HCT116 (cell line): ENCODE measurements at regions not wholly inside any gene's neighbourhood (a gene's known extent, or its start where the extent isn't known, plus 50 kb on each side); places are given as distances from the start of the nearest gene placed in this dataset.

Experiments used
- ATAC-seq: fragments of 200-7000 bp; cut with Tn5 transposase; 2 replicates; pipeline ENCODE4 v1.9.1; 2020; ENCODE audit warnings: mild to moderate bottlenecking, moderate library complexity
- BruUV-seq: library from RNA; stranded (reverse); fragments of 400-500 nt; replicated peaks from 2 replicates; lab custom pipeline; 2021; lab: Mats Ljungman, UMichigan
- CTCF ChIA-PET: fragments of 300-600 bp; sonication (Branson Sonifier 250); formaldehyde crosslinking; loops from one replicate; lab custom pipeline; 2021; ENCODE audit warnings: antibody characterized with exemption; lab: Charles Lee
- POLR2A ChIA-PET: fragments of 300-600, 350-600 bp; sonication (Branson Sonifier 250); formaldehyde crosslinking; loops from one replicate; lab custom pipeline; 2021; ENCODE audit warnings: antibody characterized with exemption; lab: Charles Lee
- RAD21 ChIA-PET, 2 experiments: fragments of 300-600 bp; sonication (Branson Sonifier 250); formaldehyde crosslinking; loops; one replicate each; lab custom pipeline; 2023; ENCODE audit warnings: low total read pairs in 2 of 2; ENCODE audit not compliant: uncharacterized antibody in 2 of 2, unreplicated experiment in 2 of 2, low non-redundant PET in 1 of 2; lab: Charles Lee
- DNase-seq: peaks from one replicate; pipeline ENCODE4 v3.0.0-alpha.2; 2010; ENCODE audit warnings: low read depth, low spot score
- H2AFZ ChIP-seq: fragments of 200-600 bp; shearing (Covaris generic), sonication (generic); 2 replicates; pipeline ENCODE4 v1.6.1; 2017; ENCODE audit warnings: low read depth, mixed run types, mixed read lengths, antibody characterized with exemption, low read length; ENCODE audit not compliant: poor library complexity, severe bottlenecking
- H3K27ac ChIP-seq: 2 replicates; pipeline ENCODE4 v1.5.1; 2012; ENCODE audit warnings: low read depth, low read length
- H3K27me3 ChIP-seq: fragments of 200-600 bp; sonication (generic); 2 replicates; pipeline ENCODE4 v1.6.1; 2016; ENCODE audit warnings: mixed run types, low read length, mixed read lengths; ENCODE audit not compliant: insufficient read depth
- H3K36me3 ChIP-seq, 2 experiments: fragments of 200-500 bp in 1 of 2; fragments of 200-600 bp in 1 of 2; sonication (Bioruptor generic) in 1 of 2; sonication (generic) in 1 of 2; 2 replicates each; pipeline versions ENCODE4 v1.5.1 to v1.6.1; 2014 to 2016; ENCODE audit warnings: low read length in 2 of 2, inconsistent platforms in 1 of 2, mixed read lengths in 1 of 2, mixed run types in 1 of 2; ENCODE audit not compliant: insufficient read depth in 2 of 2, control insufficient read depth in 1 of 2
- H3K4me1 ChIP-seq, 2 experiments: fragments of 200-600 bp in 1 of 2; sonication (generic) in 1 of 2; 2 replicates each; pipeline versions ENCODE4 v1.5.1 to v1.6.1; 2012 to 2017; ENCODE audit warnings: low read length in 2 of 2, inconsistent platforms in 1 of 2, mild to moderate bottlenecking in 1 of 2, mixed read lengths in 1 of 2, mixed run types in 1 of 2, moderate library complexity in 1 of 2; ENCODE audit not compliant: insufficient read depth in 2 of 2, control insufficient read depth in 1 of 2
- H3K4me2 ChIP-seq: fragments of 200-600 bp; sonication (generic); 2 replicates; pipeline ENCODE4 v1.6.1; 2017; ENCODE audit warnings: mixed run types, low read length, mixed read lengths
- H3K4me3 ChIP-seq, 2 experiments: fragments of 200-600 bp in 1 of 2; sonication (generic) in 1 of 2; replicated peaks in 1 of 2; 2 replicates each; pipeline ENCODE4 v1.5.1; 2011 to 2016; ENCODE audit warnings: low read length in 2 of 2, control low read depth in 1 of 2, low read depth in 1 of 2, mild to moderate bottlenecking in 1 of 2, mixed read lengths in 1 of 2, mixed run types in 1 of 2
- H3K79me2 ChIP-seq: fragments of 200-600 bp; sonication (generic); 2 replicates; pipeline ENCODE4 v1.6.1; 2017; ENCODE audit warnings: mild to moderate bottlenecking, mixed run types, low read length, moderate library complexity, mixed read lengths; ENCODE audit not compliant: insufficient read depth
- H3K9ac ChIP-seq: fragments of 200-600 bp; sonication (generic); 2 replicates; pipeline ENCODE4 v1.6.1; 2016; ENCODE audit warnings: low read length, mixed read lengths
- H3K9me2 ChIP-seq: fragments of 200-600 bp; sonication (generic), shearing (Covaris generic); 2 replicates; pipeline ENCODE4 v1.6.1; 2017; ENCODE audit warnings: mixed run types, mild to moderate bottlenecking, moderate library complexity; ENCODE audit not compliant: insufficient read depth
- H3K9me3 ChIP-seq, 2 experiments: fragments of 200-500 bp in 1 of 2; fragments of 200-600 bp in 1 of 2; sonication (Bioruptor generic) in 1 of 2; sonication (generic) in 1 of 2; 2 replicates each; pipeline ENCODE4 v1.6.1; 2014 to 2017; ENCODE audit warnings: low read length in 2 of 2, mixed read lengths in 2 of 2, inconsistent platforms in 1 of 2, low read depth in 1 of 2, mild to moderate bottlenecking in 1 of 2, mixed run types in 1 of 2, moderate library complexity in 1 of 2; ENCODE audit not compliant: control insufficient read depth in 1 of 2, insufficient read depth in 1 of 2
- H4K20me1 ChIP-seq: fragments of 200-600 bp; sonication (generic), shearing (Covaris generic); 2 replicates; pipeline ENCODE4 v1.6.1; 2017; ENCODE audit warnings: mixed run types, mild to moderate bottlenecking, moderate library complexity; ENCODE audit not compliant: insufficient read depth
- CBX3 ChIP-seq: IDR thresholded peaks from 2 replicates; pipeline ENCODE4 v1.6.1; 2012; ENCODE audit warnings: low read depth
- CEBPB ChIP-seq: IDR thresholded peaks from 2 replicates; pipeline ENCODE4 v1.6.1; 2012; ENCODE audit warnings: low read depth
- EGR1 ChIP-seq: IDR thresholded peaks from 2 replicates; pipeline ENCODE4 v1.6.1; 2012; ENCODE audit warnings: low read depth
- ELF1 ChIP-seq: IDR thresholded peaks from 2 replicates; pipeline ENCODE4 v1.6.1; 2012; ENCODE audit warnings: low read depth, borderline replicate concordance
- FOSL1 ChIP-seq: IDR thresholded peaks from 2 replicates; pipeline ENCODE4 v1.6.1; 2012; ENCODE audit warnings: low read depth
- JUND ChIP-seq: IDR thresholded peaks from 2 replicates; pipeline ENCODE4 v1.6.1; 2012
- POLR2AphosphoS5 ChIP-seq: IDR thresholded peaks from 2 replicates; pipeline ENCODE4 v1.6.1; 2011; ENCODE audit warnings: mild to moderate bottlenecking, low read depth, low read length, moderate library complexity
- RAD21 ChIP-seq: IDR thresholded peaks from 2 replicates; pipeline ENCODE4 v1.6.1; 2012; ENCODE audit warnings: low read depth, mild to moderate bottlenecking
- SIN3A ChIP-seq: IDR thresholded peaks from 2 replicates; pipeline ENCODE4 v1.6.1; 2012; ENCODE audit warnings: low read depth
- SP1 ChIP-seq: IDR thresholded peaks from 2 replicates; pipeline ENCODE4 v1.6.1; 2012; ENCODE audit warnings: low read depth
- TCF7L2 ChIP-seq: IDR thresholded peaks from 2 replicates; pipeline ENCODE4 v1.7.0; 2011; ENCODE audit warnings: borderline replicate concordance, inconsistent platforms; ENCODE audit not compliant: insufficient read depth, insufficient read length; ENCODE audit errors: extremely low read depth
- ZFX ChIP-seq: fragments of 450-650 bp; IDR thresholded peaks from 2 replicates; pipeline ENCODE4 v1.6.1; 2017
- ZNF274 ChIP-seq: fragments of 200-500 bp; sonication (Bioruptor generic); IDR thresholded peaks from 2 replicates; pipeline ENCODE4 v1.6.1; 2014; ENCODE audit warnings: mild to moderate bottlenecking, low read depth, low read length, inconsistent platforms
- intact Hi-C: fragments of 100-400 bp; cut with micrococcal nuclease; formaldehyde crosslinking; loops from 2 replicates; pipeline ENCODE4 v1.10.0; 2022
- TF ChIP-seq, protein P1 (sequence below): IDR thresholded peaks from 2 replicates; pipeline ENCODE4 v1.6.1; 2011; ENCODE audit warnings: mild to moderate bottlenecking, low read length, moderate library complexity; ENCODE audit not compliant: insufficient replicate concordance; ENCODE audit errors: extremely low read depth
- TF ChIP-seq, protein P2 (sequence below): IDR thresholded peaks from 2 replicates; pipeline ENCODE4 v1.6.1; 2012
- TF ChIP-seq, protein P3 (sequence below), 3 experiments: fragments of 200-600 bp in 1 of 3; sonication (generic) in 1 of 3; IDR thresholded peaks in 2 of 3; conservative IDR thresholded peaks in 1 of 3; 2 replicates each; pipeline ENCODE4 v1.5.1; 2012 to 2017; ENCODE audit warnings: low read depth in 2 of 3, low read length in 2 of 3, antibody characterized with exemption in 1 of 3, borderline replicate concordance in 1 of 3, control low read depth in 1 of 3, mild to moderate bottlenecking in 1 of 3, mixed read lengths in 1 of 3, mixed run types in 1 of 3, moderate library complexity in 1 of 3; ENCODE audit not compliant: insufficient read depth in 1 of 3

DNA sequence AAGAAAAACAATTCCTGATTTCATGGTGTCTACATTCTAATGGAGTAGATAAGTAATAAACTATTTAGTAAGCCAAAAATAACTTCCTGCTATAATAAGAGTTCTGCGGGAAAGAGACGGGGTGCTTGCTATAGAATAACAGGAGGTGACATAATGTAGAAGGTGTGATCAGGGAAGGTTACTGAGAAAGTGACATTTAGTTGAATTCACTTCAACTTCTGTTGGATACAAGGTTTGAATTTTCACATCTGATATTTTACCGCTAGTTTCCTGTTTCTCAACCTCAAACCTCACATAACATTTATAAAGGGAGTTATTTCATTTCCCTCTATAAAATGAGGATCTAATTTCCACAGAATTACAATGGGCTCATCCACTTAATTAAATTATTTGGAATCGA lies 102.3 kb upstream of the GBE1 start:
- BruUV-seq = no TSS peak
- H3K4me1 ChIP-seq = no peaks in the 10 kb centered on the region
- ATAC-seq = no peak
- POLR2A ChIA-PET = no interaction called here
- TF ChIP-seq ELF1 (no peak), RAD21 (no peak), TCF7L2 (no peak)
- TF ChIP-seq, protein P1, sequence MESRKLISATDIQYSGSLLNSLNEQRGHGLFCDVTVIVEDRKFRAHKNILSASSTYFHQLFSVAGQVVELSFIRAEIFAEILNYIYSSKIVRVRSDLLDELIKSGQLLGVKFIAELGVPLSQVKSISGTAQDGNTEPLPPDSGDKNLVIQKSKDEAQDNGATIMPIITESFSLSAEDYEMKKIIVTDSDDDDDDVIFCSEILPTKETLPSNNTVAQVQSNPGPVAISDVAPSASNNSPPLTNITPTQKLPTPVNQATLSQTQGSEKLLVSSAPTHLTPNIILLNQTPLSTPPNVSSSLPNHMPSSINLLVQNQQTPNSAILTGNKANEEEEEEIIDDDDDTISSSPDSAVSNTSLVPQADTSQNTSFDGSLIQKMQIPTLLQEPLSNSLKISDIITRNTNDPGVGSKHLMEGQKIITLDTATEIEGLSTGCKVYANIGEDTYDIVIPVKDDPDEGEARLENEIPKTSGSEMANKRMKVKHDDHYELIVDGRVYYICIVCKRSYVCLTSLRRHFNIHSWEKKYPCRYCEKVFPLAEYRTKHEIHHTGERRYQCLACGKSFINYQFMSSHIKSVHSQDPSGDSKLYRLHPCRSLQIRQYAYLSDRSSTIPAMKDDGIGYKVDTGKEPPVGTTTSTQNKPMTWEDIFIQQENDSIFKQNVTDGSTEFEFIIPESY = no peak
- TF ChIP-seq, all 23 proteins: peak for 0
- H3K9me3 ChIP-seq = no peaks in the 10 kb centered on the region
- no peak overlapping the region for H2AFZ ChIP-seq
- no peak overlapping the region for H3K4me3 ChIP-seq
- DNase-seq = no peak
- no peaks in the 10 kb centered on the region for H4K20me1 ChIP-seq
- intact Hi-C loops = no loop called here
- H3K27me3 ChIP-seq = no peaks in the 10 kb centered on the region
- ChIA-PET RAD21 (no interaction called here), CTCF (no interaction called here)
- no peaks in the 10 kb centered on the region for H3K36me3 ChIP-seq
- no peak overlapping the region for H3K4me2 ChIP-seq
- no peaks in the 10 kb centered on the region for H3K9me2 ChIP-seq
- H3K27ac ChIP-seq = no peak overlapping the region
- H3K79me2 ChIP-seq = no peaks in the 10 kb centered on the region
- H3K9ac ChIP-seq = no peak overlapping the region

DNA sequence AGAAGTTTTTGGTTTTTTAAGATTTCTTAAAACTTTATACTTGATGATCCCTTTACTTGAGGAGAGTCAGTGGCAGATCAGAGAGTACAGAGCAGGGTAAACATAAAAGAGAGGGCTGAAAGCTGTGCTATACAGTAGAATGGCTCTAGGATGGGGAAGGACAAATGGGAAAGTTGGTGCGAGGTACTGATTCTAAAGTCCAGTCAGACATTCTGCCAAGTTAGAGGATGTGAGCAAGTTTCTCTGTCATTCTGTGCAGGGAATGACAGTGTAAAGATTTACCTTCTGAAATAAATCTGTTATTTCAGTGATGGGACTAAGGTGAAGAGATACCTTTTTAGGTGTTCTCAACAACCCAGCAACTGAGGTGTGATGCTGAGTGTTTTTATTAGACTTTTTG lies 100.1 kb upstream of the GBE1 start:
- Histone ChIP-seq H3K4me3 (no peak overlapping the region), H3K9me2 (no peaks in the 10 kb centered on the region), H3K27me3 (no peaks in the 10 kb centered on the region), H3K9ac (no peak overlapping the region), H3K36me3 (no peaks in the 10 kb centered on the region), H3K4me1 (no peaks in the 10 kb centered on the region), H3K4me2 (no peak overlapping the region), H3K27ac (no peak overlapping the region), H2AFZ (no peak overlapping the region), H3K9me3 (no peaks in the 10 kb centered on the region), H4K20me1 (no peaks in the 10 kb centered on the region), H3K79me2 (no peaks in the 10 kb centered on the region)
- ChIA-PET CTCF (no interaction called here), RAD21 (no interaction called here), POLR2A (no interaction called here)
- DNase-seq (no peak), ATAC-seq (no peak)
- no TSS peak for BruUV-seq
- intact Hi-C loops = no loop called here
- TF ChIP-seq ZNF274 (no peak), SIN3A (no peak), SP1 (no peak), CBX3 (no peak), CEBPB (no peak), ZFX (no peak), JUND (no peak), RAD21 (no peak), POLR2AphosphoS5 (no peak), EGR1 (no peak), FOSL1 (no peak), ELF1 (no peak)
- TF ChIP-seq, protein P2, sequence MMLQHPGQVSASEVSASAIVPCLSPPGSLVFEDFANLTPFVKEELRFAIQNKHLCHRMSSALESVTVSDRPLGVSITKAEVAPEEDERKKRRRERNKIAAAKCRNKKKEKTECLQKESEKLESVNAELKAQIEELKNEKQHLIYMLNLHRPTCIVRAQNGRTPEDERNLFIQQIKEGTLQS = no peak
- TF ChIP-seq, protein P3, sequence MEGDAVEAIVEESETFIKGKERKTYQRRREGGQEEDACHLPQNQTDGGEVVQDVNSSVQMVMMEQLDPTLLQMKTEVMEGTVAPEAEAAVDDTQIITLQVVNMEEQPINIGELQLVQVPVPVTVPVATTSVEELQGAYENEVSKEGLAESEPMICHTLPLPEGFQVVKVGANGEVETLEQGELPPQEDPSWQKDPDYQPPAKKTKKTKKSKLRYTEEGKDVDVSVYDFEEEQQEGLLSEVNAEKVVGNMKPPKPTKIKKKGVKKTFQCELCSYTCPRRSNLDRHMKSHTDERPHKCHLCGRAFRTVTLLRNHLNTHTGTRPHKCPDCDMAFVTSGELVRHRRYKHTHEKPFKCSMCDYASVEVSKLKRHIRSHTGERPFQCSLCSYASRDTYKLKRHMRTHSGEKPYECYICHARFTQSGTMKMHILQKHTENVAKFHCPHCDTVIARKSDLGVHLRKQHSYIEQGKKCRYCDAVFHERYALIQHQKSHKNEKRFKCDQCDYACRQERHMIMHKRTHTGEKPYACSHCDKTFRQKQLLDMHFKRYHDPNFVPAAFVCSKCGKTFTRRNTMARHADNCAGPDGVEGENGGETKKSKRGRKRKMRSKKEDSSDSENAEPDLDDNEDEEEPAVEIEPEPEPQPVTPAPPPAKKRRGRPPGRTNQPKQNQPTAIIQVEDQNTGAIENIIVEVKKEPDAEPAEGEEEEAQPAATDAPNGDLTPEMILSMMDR (IDR thresholded peaks at IDR 0.05 in 2 of 3, conservative IDR thresholded peaks at IDR 0.05 in 1 of 3; ENCODE audit: borderline replicate concordance in 1 of 3, insufficient read depth in 1 of 3, low read depth in 2 of 3, low read length in 2 of 3) = no peak
- TF ChIP-seq, protein P1 = no peak
